AG09309 (cell line): ENCODE measurements at regions not wholly inside any gene's neighbourhood (a gene's known extent, or its start where the extent isn't known, plus 50 kb on each side); places are given as distances from the start of the nearest gene placed in this dataset.

Experiments
- DNase-seq: peaks from one replicate; pipeline ENCODE4 v3.0.0-alpha.2; 2010; ENCODE audit warnings: low read depth
- H3K4me3 ChIP-seq: 2 replicates; pipeline ENCODE4 v1.5.1; 2011; ENCODE audit warnings: mild to moderate bottlenecking, low read depth, low read length, moderate library complexity; ENCODE audit not compliant: control insufficient read depth
- CTCF ChIP-seq: IDR thresholded peaks from 2 replicates; pipeline ENCODE4 v1.5.1; 2011; ENCODE audit warnings: mild to moderate bottlenecking, low read depth, low read length, inconsistent platforms; ENCODE audit not compliant: insufficient read depth, control insufficient read depth; ENCODE audit errors: missing control alignments

GRCh38 chr2:58727981-58728656 lies 487.0 kb upstream of the FANCL start:
- no peak overlapping the region for H3K4me3 ChIP-seq
- TF ChIP-seq CTCF = no peak
- DNase-seq = no peak

- TF ChIP-seq CTCF = no peak
- H3K4me3 ChIP-seq = no peak overlapping the region
- DNase-seq = no peak
Observed at GRCh38 chr2:58721912-58722591, 480.9 kb upstream of the FANCL start.

DNA sequence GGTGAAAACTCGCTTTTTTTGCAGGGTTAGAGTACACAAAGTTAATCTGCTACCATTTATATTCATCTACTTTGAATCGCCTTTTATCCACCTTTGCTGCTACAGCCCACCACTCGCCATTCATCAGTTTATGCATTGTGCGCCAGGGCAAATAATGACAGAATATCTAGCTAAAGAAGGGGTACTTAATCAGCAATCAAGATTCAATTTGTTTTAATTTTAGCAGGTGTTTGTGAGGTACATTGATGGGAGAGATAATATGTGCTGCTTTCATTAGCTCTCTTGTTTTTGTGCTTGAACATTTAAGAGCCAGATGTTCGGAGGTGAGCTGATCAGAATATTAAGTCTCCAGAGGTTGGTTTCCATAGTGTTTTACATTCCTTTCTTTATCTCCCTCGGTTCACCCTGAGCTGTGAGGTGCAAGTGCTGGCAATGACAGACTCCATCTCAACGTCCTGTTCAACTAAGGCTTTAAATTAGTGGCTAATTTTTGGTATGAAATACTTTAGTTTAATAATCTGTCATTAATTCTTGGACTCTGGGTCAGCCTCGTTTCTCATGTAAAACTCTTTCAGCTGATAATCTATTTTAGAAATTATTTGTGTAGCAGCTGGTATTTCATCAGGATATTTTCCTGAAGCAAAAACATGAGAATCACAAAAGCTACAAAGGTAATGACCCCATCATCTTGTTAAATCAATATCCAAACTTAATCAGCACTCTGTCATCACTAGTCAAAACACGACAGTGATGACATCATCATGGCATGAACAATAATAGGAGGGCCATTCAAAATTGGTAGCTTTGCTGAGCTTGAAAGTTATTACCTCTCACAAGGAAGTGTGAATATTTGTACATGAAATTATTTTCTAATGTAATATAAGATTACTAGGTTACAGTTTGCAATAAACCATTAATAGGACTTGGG lies 479.9 kb upstream of the FANCL start:
- DNase-seq = no peak
- no peak for TF ChIP-seq CTCF
- H3K4me3 ChIP-seq = no peak overlapping the region

GRCh38 chr2:58720033-58720769 lies 479.1 kb upstream of the FANCL start:
- no peak for DNase-seq
- TF ChIP-seq CTCF = no peak
- no peak overlapping the region for H3K4me3 ChIP-seq

DNA sequence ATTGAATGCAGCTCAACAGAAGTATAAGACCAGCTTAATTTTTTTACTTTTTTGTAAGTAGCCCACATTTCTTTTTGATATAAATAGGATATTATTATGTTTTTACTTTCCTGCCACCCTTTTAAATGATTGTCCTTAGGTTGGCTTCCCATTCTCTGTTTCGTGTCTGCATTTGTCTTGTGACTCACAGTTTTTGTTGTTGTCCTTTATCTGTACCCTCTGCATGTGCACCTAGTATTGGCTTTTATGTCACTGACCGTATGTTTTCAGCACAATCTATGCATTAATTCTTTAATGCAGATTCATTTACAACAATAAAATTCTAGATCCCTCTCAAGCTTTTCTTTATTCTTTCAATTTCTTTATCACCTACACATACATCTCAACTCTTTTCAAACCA lies 474.2 kb upstream of the FANCL start:
- H3K4me3 ChIP-seq = no peak overlapping the region
- no peak for TF ChIP-seq CTCF
- no peak for DNase-seq

DNA sequence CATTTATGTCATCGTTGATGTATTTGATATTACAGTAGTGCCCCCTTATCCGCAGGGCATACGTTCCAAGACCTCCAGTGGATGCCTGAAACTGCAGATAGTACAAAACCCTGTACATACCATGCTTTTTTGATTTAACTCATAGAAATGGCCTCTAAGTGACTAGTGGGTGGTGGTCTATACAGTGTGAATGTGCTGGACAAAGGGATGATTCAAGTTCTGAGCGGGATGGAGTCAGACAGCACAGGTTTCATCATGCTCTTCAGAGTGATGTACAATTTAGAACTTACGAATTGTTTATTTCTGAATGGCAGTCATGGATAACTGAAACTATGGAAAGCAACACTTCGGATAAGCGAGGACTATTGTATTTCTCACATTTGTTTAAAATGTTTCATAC lies 473.1 kb upstream of the FANCL start:
- no peak overlapping the region for H3K4me3 ChIP-seq
- DNase-seq = no peak
- no peak for TF ChIP-seq CTCF
